BLaER1 (cell line): ENCODE measurements at regions not wholly inside any gene's neighbourhood (a gene's known extent, or its start where the extent isn't known, plus 50 kb on each side); places are given as distances from the start of the nearest gene placed in this dataset.

Source experiments
- H3K27ac ChIP-seq: shearing (Covaris generic); formaldehyde crosslinking; 2 replicates; pipeline ENCODE4 v1.8.1; 2022
- H3K27me3 ChIP-seq: shearing (Covaris generic); formaldehyde crosslinking; 2 replicates; pipeline ENCODE4 v1.8.1; 2022
- H3K36me3 ChIP-seq: shearing (Covaris generic); formaldehyde crosslinking; 2 replicates; pipeline ENCODE4 v1.8.1; 2022
- H3K4me1 ChIP-seq: shearing (Covaris generic); formaldehyde crosslinking; 2 replicates; pipeline ENCODE4 v1.8.1; 2022
- H3K4me2 ChIP-seq: shearing (Covaris generic); formaldehyde crosslinking; 2 replicates; pipeline ENCODE4 v1.8.1; 2022
- H3K4me3 ChIP-seq: shearing (Covaris generic); formaldehyde crosslinking; 2 replicates; pipeline ENCODE4 v1.8.1; 2022
- H3K9ac ChIP-seq: shearing (Covaris generic); formaldehyde crosslinking; 2 replicates; pipeline ENCODE4 v1.8.1; 2022
- H3K9me3 ChIP-seq: shearing (Covaris generic); formaldehyde crosslinking; 2 replicates; pipeline ENCODE4 v1.8.1; 2022
- H4K20me1 ChIP-seq: shearing (Covaris generic); formaldehyde crosslinking; 2 replicates; pipeline ENCODE4 v1.8.1; 2022
- Cebpa-rat ChIP-seq: shearing (Covaris generic); IDR thresholded peaks from 2 replicates; pipeline ENCODE4 v1.8.1; 2022

DNA sequence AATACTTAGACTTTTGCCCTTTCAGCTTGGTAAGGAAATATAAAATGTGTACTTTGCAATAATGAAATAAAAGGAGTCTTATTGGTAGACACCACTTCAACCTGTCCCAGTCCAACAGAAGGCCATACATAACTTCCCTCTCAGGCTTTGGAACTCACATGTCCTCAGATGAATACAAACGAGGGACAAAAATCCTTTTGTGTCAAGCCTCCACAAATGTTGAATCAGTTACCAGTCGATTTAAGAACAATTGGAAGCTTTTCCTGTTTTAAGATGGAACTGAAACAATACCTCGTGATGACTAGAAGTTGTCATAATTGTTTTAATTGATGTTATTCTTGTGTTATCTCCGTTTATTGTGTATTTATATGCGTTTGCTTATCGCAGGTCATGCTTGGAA, 385.1 kb upstream of the POU3F3 start:
- Histone ChIP-seq H3K4me1 (no peaks in the 10 kb centered on the region), H3K4me3 (no peak overlapping the region), H3K9me3 (no peaks in the 10 kb centered on the region), H3K9ac (no peak overlapping the region), H3K36me3 (no peaks in the 10 kb centered on the region), H3K27me3 (no peaks in the 10 kb centered on the region), H3K4me2 (no peak overlapping the region), H3K27ac (no peak overlapping the region), H4K20me1 (no peaks in the 10 kb centered on the region)
- TF ChIP-seq Cebpa-rat, result no peak

DNA sequence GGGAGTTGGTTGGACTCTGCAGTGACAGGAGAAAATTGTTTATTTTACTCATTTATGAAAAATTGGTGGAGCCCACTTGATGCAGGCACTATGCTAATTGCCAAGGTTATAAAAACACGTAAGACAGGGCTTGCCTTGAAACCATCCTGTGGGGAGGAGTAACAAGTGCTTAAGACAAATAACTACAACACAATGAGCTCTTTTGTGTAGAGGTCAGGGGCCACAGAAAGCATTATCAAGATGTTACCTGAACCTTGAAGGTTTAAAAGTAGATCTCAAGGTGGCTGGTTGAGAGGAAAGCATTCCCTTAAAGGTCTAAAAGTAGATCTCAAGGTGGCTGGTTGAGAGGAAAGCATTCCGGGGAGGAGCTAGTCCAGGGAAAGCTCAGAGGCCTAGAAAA, 381.8 kb upstream of the POU3F3 start:
- no peak overlapping the region for H3K27ac ChIP-seq
- TF ChIP-seq Cebpa-rat, result no peak

DNA sequence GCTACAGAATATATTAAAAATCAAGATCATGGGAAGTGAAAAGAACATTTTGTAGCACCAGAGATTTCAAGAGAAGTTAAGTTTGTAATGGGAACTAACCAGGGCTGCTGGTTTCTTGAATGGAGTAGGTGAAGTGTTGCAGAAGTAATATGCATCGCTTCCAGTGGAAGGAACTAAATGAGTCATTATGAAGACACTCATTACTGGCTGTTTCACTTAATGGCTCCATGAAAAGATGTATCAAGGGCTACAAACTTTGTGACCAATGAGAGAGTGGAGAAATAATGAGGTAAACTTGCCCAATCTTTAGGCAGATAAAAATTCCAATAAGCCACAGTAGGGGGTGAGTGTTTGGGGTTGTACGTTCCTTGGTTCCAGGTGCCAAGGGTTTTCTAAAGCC, 380.4 kb upstream of the POU3F3 start:
- Histone ChIP-seq H3K4me2 (no peak overlapping the region), H3K27ac (no peak overlapping the region), H3K4me3 (no peak overlapping the region), H3K27me3 (no peaks in the 10 kb centered on the region), H3K36me3 (no peaks in the 10 kb centered on the region), H3K4me1 (no peaks in the 10 kb centered on the region), H3K9ac (no peak overlapping the region), H3K9me3 (no peaks in the 10 kb centered on the region), H4K20me1 (no peaks in the 10 kb centered on the region)
- TF ChIP-seq Cebpa-rat, result no peak

More for the DNA sequence above, 381.8 kb upstream of the POU3F3 start:
- H3K9ac ChIP-seq, result no peak overlapping the region
- H3K27me3 ChIP-seq, result no peaks in the 10 kb centered on the region
- H3K4me1 ChIP-seq, result no peaks in the 10 kb centered on the region
- H4K20me1 ChIP-seq, result no peaks in the 10 kb centered on the region
- no peak overlapping the region for H3K4me2 ChIP-seq
- H3K9me3 ChIP-seq, result no peaks in the 10 kb centered on the region
- no peaks in the 10 kb centered on the region for H3K36me3 ChIP-seq
- H3K4me3 ChIP-seq, result no peak overlapping the region

DNA sequence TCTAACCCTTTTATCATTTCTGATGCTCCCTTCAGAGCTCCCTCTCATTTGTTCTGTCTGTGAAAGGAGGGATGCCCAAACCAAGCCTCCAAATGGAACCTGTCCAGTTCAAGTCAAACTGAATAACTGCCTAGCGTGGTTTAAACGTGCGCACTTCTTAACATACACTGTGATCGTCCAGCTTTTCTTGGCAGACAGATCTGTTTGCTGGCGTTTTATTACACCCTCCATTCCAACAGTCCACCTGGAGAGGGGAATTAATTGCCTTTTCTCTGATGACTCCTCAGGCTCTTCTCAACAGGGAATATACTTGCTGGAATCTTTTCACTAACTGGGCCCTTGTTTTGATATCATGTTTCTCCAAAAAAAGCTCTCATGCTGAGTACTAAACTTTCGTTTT, 379.2 kb upstream of the POU3F3 start:
- no peaks in the 10 kb centered on the region for H3K4me1 ChIP-seq

DNA sequence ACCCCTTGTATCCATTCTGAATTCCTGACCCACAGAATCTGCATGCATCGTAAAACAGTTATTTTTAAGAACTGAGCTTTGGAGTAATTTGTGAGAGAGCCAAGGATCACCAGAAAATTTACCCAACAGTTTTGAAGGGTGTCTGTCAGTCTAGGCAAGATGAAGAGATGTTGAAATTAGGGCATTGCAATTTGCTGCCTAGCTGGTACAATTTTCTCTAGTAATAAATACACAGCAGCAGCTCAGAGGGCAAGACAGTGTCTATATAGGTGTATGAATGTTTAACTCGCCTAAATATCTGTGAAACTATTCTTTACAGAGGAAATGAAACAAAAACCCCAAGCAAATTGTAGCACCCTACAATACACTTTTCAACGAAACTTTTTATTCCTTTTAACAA, 377.8 kb upstream of the POU3F3 start:
- H4K20me1 ChIP-seq, result no peaks in the 10 kb centered on the region
- H3K9ac ChIP-seq, result no peak overlapping the region
- H3K4me2 ChIP-seq, result no peak overlapping the region
- H3K27ac ChIP-seq, result no peak overlapping the region
- no peak for TF ChIP-seq Cebpa-rat
- no peaks in the 10 kb centered on the region for H3K4me1 ChIP-seq
- no peaks in the 10 kb centered on the region for H3K36me3 ChIP-seq
- no peaks in the 10 kb centered on the region for H3K9me3 ChIP-seq
- no peaks in the 10 kb centered on the region for H3K27me3 ChIP-seq
- H3K4me3 ChIP-seq, result no peak overlapping the region

More for the DNA sequence above, 379.2 kb upstream of the POU3F3 start:
- H3K36me3 ChIP-seq, result no peaks in the 10 kb centered on the region
- H4K20me1 ChIP-seq, result no peaks in the 10 kb centered on the region
- no peak overlapping the region for H3K4me2 ChIP-seq
- H3K4me3 ChIP-seq, result no peak overlapping the region
- no peaks in the 10 kb centered on the region for H3K27me3 ChIP-seq
- no peaks in the 10 kb centered on the region for H3K9me3 ChIP-seq
- no peak overlapping the region for H3K27ac ChIP-seq
- no peak overlapping the region for H3K9ac ChIP-seq
- TF ChIP-seq Cebpa-rat, result no peak

DNA sequence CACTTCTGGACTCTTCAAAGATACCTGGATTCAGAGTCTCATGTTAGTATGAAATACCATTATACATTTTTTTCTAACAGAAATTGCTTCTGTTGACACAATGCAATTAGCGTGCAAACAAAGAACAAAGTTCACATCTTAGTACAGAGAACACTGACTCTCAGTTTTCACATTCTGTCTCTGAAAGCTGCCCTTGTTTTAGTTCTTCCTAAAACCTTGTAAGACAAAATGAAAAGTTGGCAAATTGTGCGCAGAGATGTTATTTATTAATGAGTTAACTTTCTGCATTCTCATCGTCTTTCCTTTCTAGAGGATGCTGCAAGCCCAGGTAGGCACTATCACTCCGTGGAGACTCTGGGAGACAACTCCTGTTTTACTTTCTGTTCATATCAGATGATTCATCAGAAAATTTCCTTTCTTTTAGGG, 377.3 kb upstream of the POU3F3 start:
- Histone ChIP-seq H3K9ac (no peak overlapping the region), H3K9me3 (no peaks in the 10 kb centered on the region), H3K36me3 (no peaks in the 10 kb centered on the region), H3K4me3 (no peak overlapping the region), H3K4me1 (no peaks in the 10 kb centered on the region), H3K27ac (no peak overlapping the region), H3K27me3 (no peaks in the 10 kb centered on the region), H3K4me2 (no peak overlapping the region), H4K20me1 (no peaks in the 10 kb centered on the region)
- TF ChIP-seq Cebpa-rat, result no peak

DNA sequence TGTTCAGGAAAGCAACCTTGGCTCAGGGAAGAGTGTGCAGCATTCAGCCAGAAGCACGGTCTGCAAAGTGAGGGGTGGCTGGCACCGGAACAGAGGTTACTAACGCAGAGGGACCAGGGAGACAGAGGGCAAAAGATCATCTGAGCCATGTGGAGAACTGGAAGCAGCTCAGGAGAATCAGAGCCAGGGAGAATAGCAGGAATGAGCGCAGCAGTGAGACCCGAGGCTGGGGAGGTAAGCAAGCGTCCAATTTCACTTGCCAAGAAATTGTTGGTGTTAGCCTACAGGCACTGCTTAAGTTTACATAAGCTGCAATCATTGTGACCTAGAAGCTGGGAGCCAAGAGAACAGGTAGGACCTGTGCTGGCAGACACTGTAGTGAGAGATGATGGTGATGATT, 372.6 kb upstream of the POU3F3 start:
- Histone ChIP-seq H3K36me3 (no peaks in the 10 kb centered on the region), H3K27me3 (no peaks in the 10 kb centered on the region), H3K9me3 (no peaks in the 10 kb centered on the region), H3K9ac (no peak overlapping the region), H3K4me1 (no peaks in the 10 kb centered on the region), H3K4me2 (no peak overlapping the region), H3K4me3 (no peak overlapping the region), H3K27ac (no peak overlapping the region), H4K20me1 (no peaks in the 10 kb centered on the region)
- TF ChIP-seq Cebpa-rat, result no peak

DNA sequence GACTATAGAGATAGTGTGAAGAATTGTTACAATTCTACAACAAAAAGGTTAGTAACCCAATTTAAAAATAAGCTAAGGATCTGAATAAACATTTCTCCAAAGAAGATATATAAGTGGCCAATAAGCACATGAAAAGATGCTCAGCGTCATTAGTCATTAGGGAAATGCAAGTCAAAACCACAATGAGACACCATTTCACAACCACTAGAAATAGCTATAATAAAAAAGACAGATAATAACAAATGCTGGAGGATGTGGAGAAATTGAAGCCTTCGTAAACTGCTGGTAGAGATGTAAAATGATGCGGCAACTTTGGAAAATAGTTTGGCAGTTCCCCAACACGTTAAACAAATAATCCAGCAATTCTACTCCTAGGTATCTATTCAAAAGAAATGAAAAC, 366.5 kb upstream of the POU3F3 start:
- H3K4me1 ChIP-seq, result no peaks in the 10 kb centered on the region
- no peak for TF ChIP-seq Cebpa-rat
- H3K4me3 ChIP-seq, result no peak overlapping the region
- no peak overlapping the region for H3K9ac ChIP-seq
- H3K27ac ChIP-seq, result no peak overlapping the region
- no peaks in the 10 kb centered on the region for H3K27me3 ChIP-seq
- H3K9me3 ChIP-seq, result no peaks in the 10 kb centered on the region
- no peaks in the 10 kb centered on the region for H3K36me3 ChIP-seq
- no peak overlapping the region for H3K4me2 ChIP-seq
- no peaks in the 10 kb centered on the region for H4K20me1 ChIP-seq

DNA sequence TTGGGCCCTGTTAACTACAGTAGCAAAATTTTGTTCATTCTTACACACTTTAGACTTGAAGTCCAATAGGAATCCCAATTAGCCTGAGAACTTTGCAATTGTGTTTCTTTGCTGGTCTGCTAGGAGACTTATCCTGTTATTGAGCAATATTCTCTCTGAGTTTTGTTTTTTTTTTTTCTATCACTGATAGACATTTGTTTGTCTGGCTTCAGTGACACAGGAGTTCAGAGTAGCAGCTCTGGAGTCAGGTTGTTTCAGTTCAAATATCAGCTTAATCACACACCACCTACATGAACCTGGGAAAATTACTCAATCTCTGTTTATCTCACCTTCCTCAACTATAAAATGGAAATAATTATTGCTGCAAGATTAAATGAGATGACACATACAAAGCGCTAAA, 360.2 kb upstream of the POU3F3 start:
- Histone ChIP-seq H3K4me2 (no peak overlapping the region), H3K9ac (no peak overlapping the region), H3K27ac (no peak overlapping the region), H4K20me1 (no peaks in the 10 kb centered on the region), H3K4me1 (no peaks in the 10 kb centered on the region), H3K4me3 (no peak overlapping the region), H3K9me3 (no peaks in the 10 kb centered on the region), H3K36me3 (no peaks in the 10 kb centered on the region), H3K27me3 (no peaks in the 10 kb centered on the region)
- no peak for TF ChIP-seq Cebpa-rat

DNA sequence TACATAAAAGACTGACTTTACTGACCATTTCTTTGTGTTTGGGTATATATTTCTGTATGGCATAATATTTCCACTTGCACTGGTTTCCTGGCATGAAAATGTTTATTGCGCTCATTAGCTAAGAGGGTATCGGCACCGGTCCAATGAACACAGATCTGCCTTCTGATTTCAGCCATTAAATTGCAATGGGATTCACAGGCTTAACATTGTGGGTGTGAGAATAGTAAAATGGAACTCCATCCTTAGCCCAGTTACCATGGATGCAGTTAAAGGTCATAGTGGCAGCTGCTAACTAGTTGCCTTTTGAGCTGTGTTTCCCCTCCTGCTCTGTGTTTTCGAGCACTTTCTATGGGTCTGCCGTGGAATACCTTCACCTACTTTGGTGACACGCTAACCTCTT, 352.6 kb upstream of the POU3F3 start:
- H3K9ac ChIP-seq, result no peak overlapping the region
- H3K27me3 ChIP-seq, result no peaks in the 10 kb centered on the region
- no peak for TF ChIP-seq Cebpa-rat
- H3K9me3 ChIP-seq, result no peaks in the 10 kb centered on the region
- no peaks in the 10 kb centered on the region for H3K36me3 ChIP-seq
- no peak overlapping the region for H3K4me3 ChIP-seq
- no peaks in the 10 kb centered on the region for H3K4me1 ChIP-seq
- no peak overlapping the region for H3K4me2 ChIP-seq
- H3K27ac ChIP-seq, result no peak overlapping the region
- H4K20me1 ChIP-seq, result no peaks in the 10 kb centered on the region

DNA sequence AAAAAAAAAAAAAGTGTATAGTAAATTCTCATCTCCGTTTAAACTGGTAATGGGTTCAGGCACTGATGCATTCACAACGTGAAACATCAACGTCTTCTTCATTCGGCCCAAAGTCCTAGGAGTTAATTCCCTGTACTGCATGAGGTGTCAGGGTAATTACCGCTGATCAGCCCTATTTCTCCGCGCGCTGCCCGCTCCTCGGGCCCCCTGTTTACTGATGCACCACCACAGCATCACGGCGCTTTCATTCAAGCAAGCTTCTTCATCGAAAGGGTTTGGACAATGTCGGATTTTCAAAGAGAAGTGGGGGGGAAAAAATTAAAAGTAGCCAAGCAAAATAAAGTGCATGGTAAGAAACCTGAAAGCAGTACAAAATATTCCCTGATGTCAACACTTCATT, 352.0 kb upstream of the POU3F3 start:
- H3K27me3 ChIP-seq, result no peaks in the 10 kb centered on the region
- TF ChIP-seq Cebpa-rat, result no peak

More for the DNA sequence above, 352.0 kb upstream of the POU3F3 start:
- Histone ChIP-seq H3K4me2 (no peak overlapping the region), H3K9me3 (no peaks in the 10 kb centered on the region), H3K4me3 (no peak overlapping the region), H3K4me1 (no peaks in the 10 kb centered on the region), H3K9ac (no peak overlapping the region), H3K27ac (no peak overlapping the region), H3K36me3 (no peaks in the 10 kb centered on the region), H4K20me1 (no peaks in the 10 kb centered on the region)
